ENCODE measurements at regions not wholly inside any gene's neighbourhood (a gene's known extent, or its start where the extent isn't known, plus 50 kb on each side); places are given as distances from the start of the nearest gene placed in this dataset.

DNA sequence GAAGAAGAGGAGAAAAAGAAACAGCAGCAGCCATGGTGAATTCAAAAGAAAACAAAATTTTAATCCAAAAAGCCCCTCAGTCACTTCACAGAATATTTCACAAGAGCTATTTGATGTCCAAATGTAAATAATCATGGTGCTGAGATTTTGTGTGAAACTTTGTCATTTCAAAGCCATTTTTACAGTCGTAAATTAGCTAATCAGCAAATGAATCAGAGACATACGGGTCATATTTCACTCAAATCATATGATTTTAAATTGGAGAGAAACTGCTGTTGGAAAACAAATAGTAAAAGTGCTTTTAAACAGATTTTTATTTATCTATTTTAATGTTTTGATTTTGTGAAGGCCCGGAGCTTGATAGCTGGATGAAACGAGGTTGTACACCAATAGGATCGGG is 101.4 kb upstream of the SMIM23 start:
- Histone ChIP-seq H3K27me3 (ENCODE audit: insufficient read depth, poor library complexity, severe bottlenecking) (no peaks in the 10 kb centered on the region), H3K27ac (replicated peaks) (no peak overlapping the region), H3K4me3 (replicated peaks; ENCODE audit: insufficient read depth, low read length) (no peak overlapping the region)
- TF ChIP-seq GABPA (IDR thresholded peaks at IDR 0.05; ENCODE audit: low read depth) (no peak), POLR2AphosphoS5 (IDR thresholded peaks at IDR 0.05; ENCODE audit: low read depth) (no peak), SPI1 (IDR thresholded peaks at IDR 0.05; ENCODE audit: borderline replicate concordance, low read depth) (no peak)
- TF ChIP-seq, protein P1, sequence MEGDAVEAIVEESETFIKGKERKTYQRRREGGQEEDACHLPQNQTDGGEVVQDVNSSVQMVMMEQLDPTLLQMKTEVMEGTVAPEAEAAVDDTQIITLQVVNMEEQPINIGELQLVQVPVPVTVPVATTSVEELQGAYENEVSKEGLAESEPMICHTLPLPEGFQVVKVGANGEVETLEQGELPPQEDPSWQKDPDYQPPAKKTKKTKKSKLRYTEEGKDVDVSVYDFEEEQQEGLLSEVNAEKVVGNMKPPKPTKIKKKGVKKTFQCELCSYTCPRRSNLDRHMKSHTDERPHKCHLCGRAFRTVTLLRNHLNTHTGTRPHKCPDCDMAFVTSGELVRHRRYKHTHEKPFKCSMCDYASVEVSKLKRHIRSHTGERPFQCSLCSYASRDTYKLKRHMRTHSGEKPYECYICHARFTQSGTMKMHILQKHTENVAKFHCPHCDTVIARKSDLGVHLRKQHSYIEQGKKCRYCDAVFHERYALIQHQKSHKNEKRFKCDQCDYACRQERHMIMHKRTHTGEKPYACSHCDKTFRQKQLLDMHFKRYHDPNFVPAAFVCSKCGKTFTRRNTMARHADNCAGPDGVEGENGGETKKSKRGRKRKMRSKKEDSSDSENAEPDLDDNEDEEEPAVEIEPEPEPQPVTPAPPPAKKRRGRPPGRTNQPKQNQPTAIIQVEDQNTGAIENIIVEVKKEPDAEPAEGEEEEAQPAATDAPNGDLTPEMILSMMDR (IDR thresholded peaks at IDR 0.05; ENCODE audit: insufficient read depth, low read length), result no peak
- TF ChIP-seq, protein P2, sequence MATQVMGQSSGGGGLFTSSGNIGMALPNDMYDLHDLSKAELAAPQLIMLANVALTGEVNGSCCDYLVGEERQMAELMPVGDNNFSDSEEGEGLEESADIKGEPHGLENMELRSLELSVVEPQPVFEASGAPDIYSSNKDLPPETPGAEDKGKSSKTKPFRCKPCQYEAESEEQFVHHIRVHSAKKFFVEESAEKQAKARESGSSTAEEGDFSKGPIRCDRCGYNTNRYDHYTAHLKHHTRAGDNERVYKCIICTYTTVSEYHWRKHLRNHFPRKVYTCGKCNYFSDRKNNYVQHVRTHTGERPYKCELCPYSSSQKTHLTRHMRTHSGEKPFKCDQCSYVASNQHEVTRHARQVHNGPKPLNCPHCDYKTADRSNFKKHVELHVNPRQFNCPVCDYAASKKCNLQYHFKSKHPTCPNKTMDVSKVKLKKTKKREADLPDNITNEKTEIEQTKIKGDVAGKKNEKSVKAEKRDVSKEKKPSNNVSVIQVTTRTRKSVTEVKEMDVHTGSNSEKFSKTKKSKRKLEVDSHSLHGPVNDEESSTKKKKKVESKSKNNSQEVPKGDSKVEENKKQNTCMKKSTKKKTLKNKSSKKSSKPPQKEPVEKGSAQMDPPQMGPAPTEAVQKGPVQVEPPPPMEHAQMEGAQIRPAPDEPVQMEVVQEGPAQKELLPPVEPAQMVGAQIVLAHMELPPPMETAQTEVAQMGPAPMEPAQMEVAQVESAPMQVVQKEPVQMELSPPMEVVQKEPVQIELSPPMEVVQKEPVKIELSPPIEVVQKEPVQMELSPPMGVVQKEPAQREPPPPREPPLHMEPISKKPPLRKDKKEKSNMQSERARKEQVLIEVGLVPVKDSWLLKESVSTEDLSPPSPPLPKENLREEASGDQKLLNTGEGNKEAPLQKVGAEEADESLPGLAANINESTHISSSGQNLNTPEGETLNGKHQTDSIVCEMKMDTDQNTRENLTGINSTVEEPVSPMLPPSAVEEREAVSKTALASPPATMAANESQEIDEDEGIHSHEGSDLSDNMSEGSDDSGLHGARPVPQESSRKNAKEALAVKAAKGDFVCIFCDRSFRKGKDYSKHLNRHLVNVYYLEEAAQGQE (IDR thresholded peaks at IDR 0.05; ENCODE audit: insufficient replicate concordance, low read depth), result no peak
- no peak for DNase-seq (ENCODE audit: low read depth in 1 of 2, low spot score in 1 of 2)

DNA sequence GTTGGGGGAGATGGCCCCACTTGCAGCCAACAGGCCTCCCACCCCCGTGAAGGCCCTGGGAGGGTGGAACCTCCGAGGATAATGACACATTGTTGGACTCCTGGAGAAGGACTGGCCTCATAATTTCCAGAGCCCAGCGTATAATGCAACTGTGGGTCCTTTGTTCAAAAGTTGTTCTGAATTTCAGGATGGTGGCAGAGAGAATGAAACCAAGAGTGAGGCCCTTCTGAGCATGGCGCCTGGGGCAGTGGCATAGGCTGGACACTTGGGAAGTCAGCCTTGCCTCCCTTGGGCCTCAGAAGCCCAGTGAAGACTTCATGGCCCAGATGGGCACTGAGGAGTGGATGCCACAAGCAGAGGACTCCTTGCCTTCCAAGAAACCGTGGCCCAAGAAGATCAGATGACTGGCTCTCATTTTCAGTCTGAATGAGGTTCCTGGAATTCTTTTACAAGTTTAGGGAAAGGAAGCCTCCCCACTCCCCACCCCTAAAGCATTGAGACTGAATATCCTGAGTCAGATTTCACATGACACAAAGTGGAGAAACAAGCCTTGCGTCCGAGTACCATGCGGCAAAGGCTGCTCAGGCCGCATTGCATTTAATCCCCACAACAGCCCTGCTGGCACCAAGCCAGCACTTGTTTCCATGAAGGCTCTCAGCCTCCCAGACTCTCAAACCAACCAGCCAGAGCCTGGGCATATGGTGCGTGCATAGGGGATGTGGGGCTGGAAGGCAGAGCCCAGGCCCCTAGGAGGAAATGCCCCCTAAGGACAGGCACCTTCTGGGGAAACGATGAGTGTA is 96.7 kb upstream of the SMIM23 start:
- Histone ChIP-seq H3K27me3 (ENCODE audit: insufficient read depth, poor library complexity, severe bottlenecking) (no peaks in the 10 kb centered on the region), H3K27ac (replicated peaks) (no peak overlapping the region), H3K4me3 (replicated peaks; ENCODE audit: insufficient read depth, low read length) (no peak overlapping the region)
- TF ChIP-seq POLR2AphosphoS5 (IDR thresholded peaks at IDR 0.05; ENCODE audit: low read depth), result no peak
- TF ChIP-seq, protein P2 (IDR thresholded peaks at IDR 0.05; ENCODE audit: insufficient replicate concordance, low read depth), result no peak
- TF ChIP-seq SPI1 (IDR thresholded peaks at IDR 0.05; ENCODE audit: borderline replicate concordance, low read depth), result no peak
- TF ChIP-seq GABPA (IDR thresholded peaks at IDR 0.05; ENCODE audit: low read depth), result no peak
- TF ChIP-seq, protein P1 (IDR thresholded peaks at IDR 0.05; ENCODE audit: insufficient read depth, low read length), result no peak
- DNase-seq (ENCODE audit: low read depth in 1 of 2, low spot score in 1 of 2), result no peak

DNA sequence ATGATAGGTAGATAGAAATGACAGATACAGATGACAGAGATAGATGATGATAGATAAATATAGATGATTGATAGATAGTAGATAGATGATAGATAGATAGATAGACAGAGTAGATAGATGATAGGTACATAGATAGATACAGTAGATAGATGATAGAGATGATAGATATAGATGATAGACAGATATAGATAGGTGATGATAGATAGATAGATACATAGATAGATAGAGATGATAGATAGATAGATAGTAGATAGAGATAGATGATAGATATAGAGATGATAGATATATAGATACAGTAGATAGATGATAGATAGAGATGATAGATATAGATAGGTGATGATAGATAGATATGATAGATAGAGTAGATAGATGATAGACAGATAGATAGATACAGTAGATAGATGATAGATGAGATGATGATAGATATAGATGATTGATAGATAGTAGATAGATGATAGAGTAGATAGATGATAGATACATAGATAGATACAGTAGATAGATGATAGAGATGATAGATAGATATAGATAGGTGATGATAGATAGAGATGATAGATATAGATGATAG is 95.7 kb upstream of the SMIM23 start:
- no peaks in the 10 kb centered on the region for H3K27me3 ChIP-seq (ENCODE audit: insufficient read depth, poor library complexity, severe bottlenecking)
- H3K4me3 ChIP-seq (replicated peaks; ENCODE audit: insufficient read depth, low read length), result no peak overlapping the region
- no peak for DNase-seq (ENCODE audit: low read depth in 1 of 2, low spot score in 1 of 2)
- TF ChIP-seq, protein P2 (IDR thresholded peaks at IDR 0.05; ENCODE audit: insufficient replicate concordance, low read depth), result no peak
- TF ChIP-seq GABPA (IDR thresholded peaks at IDR 0.05; ENCODE audit: low read depth) (no peak), POLR2AphosphoS5 (IDR thresholded peaks at IDR 0.05; ENCODE audit: low read depth) (no peak), SPI1 (IDR thresholded peaks at IDR 0.05; ENCODE audit: borderline replicate concordance, low read depth) (no peak)
- TF ChIP-seq, protein P1 (IDR thresholded peaks at IDR 0.05; ENCODE audit: insufficient read depth, low read length), result no peak
- H3K27ac ChIP-seq (replicated peaks), result no peak overlapping the region

Data from HL-60 (cell line).